CD14-positive monocyte (primary cell): ENCODE measurements at regions not wholly inside any gene's neighbourhood (a gene's known extent, or its start where the extent isn't known, plus 50 kb on each side); places are given as distances from the start of the nearest gene placed in this dataset.

ENCODE experiments used
- DNase-seq, 3 donors: peaks; one replicate each; pipeline ENCODE4 v3.0.0-alpha.2; 2011 to 2022
- H2AFZ ChIP-seq: 2 replicates; pipeline ENCODE4 v1.6.0; 2012; ENCODE audit warnings: mild to moderate bottlenecking, low read depth, low read length, inconsistent platforms; ENCODE audit not compliant: insufficient read depth, poor library complexity, severe bottlenecking
- H3K27ac ChIP-seq, 2 donors: 1 replicate in 1 of 2; 2 replicates in 1 of 2; pipeline ENCODE4 v1.5.1; 2012 to 2013; ENCODE audit warnings: low read length in 2 of 2, control low read depth in 1 of 2, inconsistent platforms in 1 of 2, low read depth in 1 of 2, mild to moderate bottlenecking in 1 of 2
- H3K27me3 ChIP-seq, 2 donors: one replicate each; pipeline versions ENCODE4 v1.6.0 to v1.6.1; 2011 to 2013; ENCODE audit warnings: low read length in 2 of 2; ENCODE audit not compliant: control insufficient read depth in 2 of 2, insufficient read depth in 2 of 2
- H3K36me3 ChIP-seq, 2 donors: replicated peaks in 1 of 2; 1 replicate in 1 of 2; 2 replicates in 1 of 2; pipeline versions ENCODE4 v1.5.1 to v1.6.1; 2012 to 2013; ENCODE audit warnings: low read length in 2 of 2, control low read depth in 1 of 2, inconsistent platforms in 1 of 2, mild to moderate bottlenecking in 1 of 2; ENCODE audit not compliant: insufficient read depth in 2 of 2, control insufficient read depth in 1 of 2
- H3K4me1 ChIP-seq, 2 donors: 1 replicate in 1 of 2; 2 replicates in 1 of 2; pipeline versions ENCODE4 v1.5.1 to v1.6.1; 2012 to 2013; ENCODE audit warnings: low read length in 2 of 2, control low read depth in 1 of 2, inconsistent platforms in 1 of 2, mild to moderate bottlenecking in 1 of 2, moderate library complexity in 1 of 2; ENCODE audit not compliant: insufficient read depth in 2 of 2, control insufficient read depth in 1 of 2
- H3K4me2 ChIP-seq: replicated peaks from 2 replicates; pipeline ENCODE3; 2012; ENCODE audit warnings: low read length, moderate library complexity, mild to moderate bottlenecking; ENCODE audit not compliant: poor library complexity, severe bottlenecking; ENCODE audit errors: extremely low read depth
- H3K4me3 ChIP-seq, 3 experiments: fragments of 200-600 bp in 1 of 3; sonication (generic) in 1 of 3; replicated peaks in 1 of 3; 1 replicate in 2 of 3; 2 replicates in 1 of 3; pipeline ENCODE4 v1.5.1; 2011 to 2013; ENCODE audit warnings: low read length in 3 of 3, mild to moderate bottlenecking in 3 of 3, control low read depth in 2 of 3, low read depth in 2 of 3, inconsistent platforms in 1 of 3, moderate library complexity in 1 of 3
- H3K79me2 ChIP-seq: 2 replicates; pipeline ENCODE4 v1.6.0; 2012; ENCODE audit warnings: mild to moderate bottlenecking, control low read depth, inconsistent platforms, low read length, moderate library complexity; ENCODE audit not compliant: insufficient read depth
- H3K9ac ChIP-seq: 2 replicates; pipeline ENCODE4 v1.6.0; 2017; ENCODE audit warnings: low read length, mild to moderate bottlenecking; ENCODE audit not compliant: insufficient read depth, poor library complexity, severe bottlenecking
- H3K9me3 ChIP-seq, 2 donors: replicated peaks in 1 of 2; 1 replicate in 1 of 2; 2 replicates in 1 of 2; pipeline versions ENCODE4 v1.5.1 to v1.6.1; 2012 to 2013; ENCODE audit warnings: low read length in 2 of 2, control low read depth in 1 of 2; ENCODE audit not compliant: control insufficient read depth in 1 of 2, insufficient read depth in 1 of 2
- H4K20me1 ChIP-seq: 2 replicates; pipeline ENCODE4 v1.6.0; 2012; ENCODE audit warnings: mild to moderate bottlenecking, low read length, control low read depth, moderate library complexity; ENCODE audit not compliant: insufficient read depth
- H3K27ac Mint-ChIP-seq, 7 donors: one replicate each; pipeline ENCODE4 v1.8.0; 2020; ENCODE audit warnings: mild to moderate bottlenecking in 7 of 7, mixed read lengths in 7 of 7, moderate library complexity in 6 of 7, inconsistent platforms in 2 of 7
- H3K27me3 Mint-ChIP-seq, 3 donors: one replicate each; pipeline ENCODE4 v1.8.0; 2021 to 2022; ENCODE audit warnings: low read depth in 3 of 3, mild to moderate bottlenecking in 3 of 3, mixed read lengths in 3 of 3, moderate library complexity in 3 of 3, inconsistent platforms in 1 of 3
- H3K36me3 Mint-ChIP-seq, 2 donors: one replicate each; pipeline ENCODE4 v1.8.0; 2020; ENCODE audit warnings: mixed read lengths in 2 of 2, inconsistent platforms in 1 of 2, mild to moderate bottlenecking in 1 of 2
- H3K4me1 Mint-ChIP-seq: one replicate; pipeline ENCODE4 v1.8.0; 2020; ENCODE audit warnings: mild to moderate bottlenecking, mixed read lengths
- H3K4me3 Mint-ChIP-seq, 2 donors: one replicate each; pipeline ENCODE4 v1.8.0; 2020; ENCODE audit warnings: mild to moderate bottlenecking in 2 of 2, mixed read lengths in 2 of 2, moderate library complexity in 1 of 2
- H3K9me3 Mint-ChIP-seq, 7 donors: one replicate each; pipeline ENCODE4 v1.8.0; 2020 to 2022; ENCODE audit warnings: mixed read lengths in 7 of 7, mild to moderate bottlenecking in 6 of 7, moderate library complexity in 6 of 7, inconsistent platforms in 2 of 7
- CTCF ChIP-seq: fragments of 200-600 bp; IDR thresholded peaks from one replicate; pipeline ENCODE4 v1.8.0; 2022; ENCODE audit warnings: antibody characterized with exemption, mild to moderate bottlenecking
- WGBS: methylation state at CpG from one replicate; pipeline ENCODE4 v1.1.5; 2013; ENCODE audit warnings: missing lambda C conversion rate; ENCODE audit not compliant: insufficient coverage; 5-methylcytosine and 5-hydroxymethylcytosine counted together
- intact Hi-C, 2 donors: fragments of 100-400 bp; cut with micrococcal nuclease; formaldehyde crosslinking; loops; one replicate each; pipeline versions ENCODE4 v1.15.0 to v1.15.1; 2023

GRCh38 chr12:111248236-111249017 lies 120.5 kb downstream of the PHETA1 start:
- peaks cover 0 to 2% (median 0%) of the 10 kb centered on the region in 3 donors for H3K27me3 Mint-ChIP-seq
- Histone ChIP-seq H3K27me3 (no peaks in the 10 kb centered on the region), H3K9ac (no peak overlapping the region), H3K27ac (no peak overlapping the region), H2AFZ (no peak overlapping the region), H3K9me3 (peaks cover 5 to 9% of the 10 kb centered on the region in 2 donors), H3K79me2 (no peaks in the 10 kb centered on the region), H3K4me2 (peak overlapping the region; percentile 35), H3K4me3 (peak overlapping the region in 1 of 3 experiments; percentile 26), H3K36me3 (no peaks in the 10 kb centered on the region), H3K4me1 (peaks cover 16 to 18% of the 10 kb centered on the region in 2 donors), H4K20me1 (no peaks in the 10 kb centered on the region)
- DNase-seq = peak; percentile 87 to 90 (median 89)
- H3K4me3 Mint-ChIP-seq = peak overlapping the region; percentile 9 to 60
- no peak for TF ChIP-seq CTCF
- peaks cover 20% of the 10 kb centered on the region for H3K4me1 Mint-ChIP-seq
- peaks cover 4 to 19% (median 7%) of the 10 kb centered on the region in 7 donors for H3K9me3 Mint-ChIP-seq
- intact Hi-C loops = no loop called here
- H3K27ac Mint-ChIP-seq = peak overlapping the region in 4 of 7 donors; percentile 54 to 85 (median 72)
- no peaks in the 10 kb centered on the region for H3K36me3 Mint-ChIP-seq
- WGBS = 35% methylated on average over 9 of the region's 13 CpGs

- Histone ChIP-seq H3K27ac (no peak overlapping the region), H3K4me3 (no peak overlapping the region), H3K27me3 (no peaks in the 10 kb centered on the region), H3K9ac (no peak overlapping the region), H3K36me3 (no peaks in the 10 kb centered on the region), H3K79me2 (no peaks in the 10 kb centered on the region), H3K4me2 (no peak overlapping the region), H2AFZ (no peak overlapping the region), H4K20me1 (no peaks in the 10 kb centered on the region), H3K9me3 (peaks cover 5 to 9% of the 10 kb centered on the region in 2 donors), H3K4me1 (peaks cover 16 to 18% of the 10 kb centered on the region in 2 donors)
- intact Hi-C loops = no loop called here
- no peak for DNase-seq
- Mint-ChIP-seq H3K4me3 (no peak overlapping the region), H3K27ac (peak overlapping the region in 2 of 7 donors; percentile 20 to 40), H3K27me3 (peaks cover 0 to 2% (median 0%) of the 10 kb centered on the region in 3 donors), H3K9me3 (peaks cover 4 to 27% (median 10%) of the 10 kb centered on the region in 7 donors), H3K36me3 (no peaks in the 10 kb centered on the region), H3K4me1 (peaks cover 18% of the 10 kb centered on the region)
- TF ChIP-seq CTCF = no peak
- WGBS = 94% methylated on average over 16 of the region's 17 CpGs
These were observed 121.7 kb downstream of the PHETA1 start for GRCh38 chr12:111247083-111247783.
